GM23248 (cell line): ENCODE measurements at regions not wholly inside any gene's neighbourhood (a gene's known extent, or its start where the extent isn't known, plus 50 kb on each side); places are given as distances from the start of the nearest gene placed in this dataset.

Experiments used
- EZH2 ChIP-seq: fragments of 200-600 bp; sonication (generic); IDR thresholded peaks from 2 replicates; pipeline ENCODE4 v1.6.1; 2018; ENCODE audit warnings: antibody characterized with exemption, mild to moderate bottlenecking; ENCODE audit not compliant: insufficient read depth, poor library complexity, severe bottlenecking
- EZH2phosphoT487 ChIP-seq: fragments of 200-600 bp; sonication (generic); IDR thresholded peaks from 2 replicates; pipeline ENCODE4 v1.6.1; 2018; ENCODE audit warnings: antibody characterized with exemption, moderate library complexity, mild to moderate bottlenecking, low read depth; ENCODE audit not compliant: insufficient read depth

GRCh38 chr2:12577091-12577490 is 139.6 kb upstream of the TRIB2 start:
- TF ChIP-seq EZH2phosphoT487 (no peak), EZH2 (no peak)
